HG02623 (cell line): ENCODE measurements at regions not wholly inside any gene's neighbourhood (a gene's known extent, or its start where the extent isn't known, plus 50 kb on each side); places are given as distances from the start of the nearest gene placed in this dataset.

Source experiments
- ATAC-seq: cut with Tn5 transposase; IDR thresholded peaks from one replicate; pipeline ENCODE4 v1.9.1; 2021; ENCODE audit warnings: moderate library complexity; ENCODE audit not compliant: unreplicated experiment

GRCh38 chr2:3100386-3100785 is 277.2 kb downstream of the EIPR1 start:
- no peak for ATAC-seq

- ATAC-seq, result no peak
Measured at GRCh38 chr2:3099860-3100234, 277.8 kb downstream of the EIPR1 start.

- no peak for ATAC-seq
Measured at GRCh38 chr2:3099145-3099859, 278.3 kb downstream of the EIPR1 start.

GRCh38 chr2:3098231-3098630 is 279.4 kb downstream of the EIPR1 start:
- no peak for ATAC-seq

GRCh38 chr2:3097804-3098203 is 279.8 kb downstream of the EIPR1 start:
- ATAC-seq, result no peak

GRCh38 chr2:3094999-3095958 is 282.3 kb downstream of the EIPR1 start:
- ATAC-seq, result no peak

GRCh38 chr2:3094318-3094717 is 283.3 kb downstream of the EIPR1 start:
- ATAC-seq, result no peak

GRCh38 chr2:3091696-3092095 is 285.9 kb downstream of the EIPR1 start:
- ATAC-seq, result no peak

GRCh38 chr2:3082705-3083104 is 294.9 kb downstream of the EIPR1 start:
- ATAC-seq, result no peak

GRCh38 chr2:3079959-3080948 is 297.4 kb downstream of the EIPR1 start:
- ATAC-seq, result no peak

- no peak for ATAC-seq
Measured at GRCh38 chr2:3079466-3079865, 298.2 kb downstream of the EIPR1 start.

- no peak for ATAC-seq
Measured at GRCh38 chr2:3078684-3079083, 298.9 kb downstream of the EIPR1 start.

GRCh38 chr2:3076848-3077642 is 300.6 kb downstream of the EIPR1 start:
- ATAC-seq, result no peak

GRCh38 chr2:3075991-3076340 is 301.7 kb downstream of the EIPR1 start:
- no peak for ATAC-seq

- ATAC-seq, result no peak
Measured at GRCh38 chr2:3075316-3075990, 302.2 kb downstream of the EIPR1 start.

- ATAC-seq, result no peak
Measured at GRCh38 chr2:3073704-3074103, 303.9 kb downstream of the EIPR1 start.

GRCh38 chr2:3073041-3073595 is 304.5 kb downstream of the EIPR1 start:
- no peak for ATAC-seq

- ATAC-seq, result no peak
Measured at GRCh38 chr2:3071685-3072263, 305.8 kb downstream of the EIPR1 start.

GRCh38 chr2:3066831-3067230 is 310.8 kb downstream of the EIPR1 start:
- no peak for ATAC-seq
